Gastroesophageal sphincter (tissue), 4 donors: ENCODE measurements at regions not wholly inside any gene's neighbourhood (a gene's known extent, or its start where the extent isn't known, plus 50 kb on each side); places are given as distances from the start of the nearest gene placed in this dataset.

Experiments
- ATAC-seq: fragments of 150-250 bp; one replicate; pipeline ENCODE4 v1.9.1; 2016; ENCODE audit warnings: mild to moderate bottlenecking, moderate library complexity
- H3K27ac ChIP-seq, 4 donors: fragments of 200-600 bp; sonication (generic) in 3 of 4; 1 replicate in 3 of 4; 2 replicates in 1 of 4; pipeline ENCODE4 v1.5.1; 2016 to 2019
- H3K27me3 ChIP-seq: fragments of 200-600 bp; sonication (generic); one replicate; pipeline ENCODE4 v1.5.1; 2019
- H3K36me3 ChIP-seq, 2 donors: fragments of 200-600 bp; sonication (generic); one replicate each; pipeline ENCODE4 v1.5.1; 2019; ENCODE audit warnings: control low read depth in 1 of 2
- H3K4me1 ChIP-seq, 3 donors: fragments of 200-600 bp; sonication (generic); 1 replicate in 2 of 3; 2 replicates in 1 of 3; pipeline ENCODE4 v1.5.1; 2016 to 2019; ENCODE audit warnings: control low read depth in 2 of 3
- H3K4me3 ChIP-seq, 2 donors: fragments of 200-600 bp; sonication (generic); one replicate each; pipeline ENCODE4 v1.5.1; 2019; ENCODE audit warnings: mild to moderate bottlenecking in 1 of 2, moderate library complexity in 1 of 2
- H3K9me3 ChIP-seq, 3 donors: fragments of 200-600 bp; sonication (generic); one replicate each; pipeline ENCODE4 v1.5.1; 2017 to 2019; ENCODE audit warnings: control low read depth in 2 of 3
- CTCF ChIP-seq, 4 experiments: fragments of 200-600 bp in 2 of 4; fragments of 450-650 bp in 2 of 4; sonication (generic) in 1 of 4; IDR thresholded peaks; one replicate each; pipeline ENCODE4 v1.5.1; 2017 to 2019; ENCODE audit warnings: antibody characterized with exemption in 4 of 4, mild to moderate bottlenecking in 2 of 4, moderate library complexity in 2 of 4
- EP300 ChIP-seq: sonication (generic); formaldehyde crosslinking; IDR thresholded peaks from one replicate; pipeline ENCODE4 v1.6.1; 2017; ENCODE audit warnings: antibody characterized with exemption, mild to moderate bottlenecking
- POLR2A ChIP-seq, 2 donors: fragments of 450-650 bp; IDR thresholded peaks; one replicate each; pipeline ENCODE4 v1.6.1; 2017; ENCODE audit warnings: antibody characterized with exemption in 2 of 2, mild to moderate bottlenecking in 2 of 2, moderate library complexity in 1 of 2
- POLR2AphosphoS5 ChIP-seq: sonication (generic); formaldehyde crosslinking; IDR thresholded peaks from one replicate; pipeline ENCODE4 v1.6.1; 2017; ENCODE audit warnings: antibody characterized with exemption
- WGBS, 2 donors: methylation state at CpG; one replicate each; pipeline ENCODE4 v1.1.5; 2018; ENCODE audit warnings: low coverage in 1 of 2; 5-methylcytosine and 5-hydroxymethylcytosine counted together

GRCh38 chr4:173763389-173763788 lies 233.4 kb upstream of the HAND2 start:
- TF ChIP-seq POLR2AphosphoS5, result no peak
- no peak for TF ChIP-seq POLR2A (IDR thresholded peaks at IDR 0.05)
- TF ChIP-seq CTCF (IDR thresholded peaks at IDR 0.05), result no peak
- TF ChIP-seq EP300, result no peak
- 66 to 82% methylated on average over 2 to 3 of the region's 4 CpGs for WGBS, 2 donors
- H3K4me1 ChIP-seq, result peaks cover 0 to 12% (median 0%) of the 10 kb centered on the region in 3 donors
- ATAC-seq, result no peak
- H3K36me3 ChIP-seq, result no peaks in the 10 kb centered on the region
- no peaks in the 10 kb centered on the region for H3K9me3 ChIP-seq
- H3K4me3 ChIP-seq, result no peak overlapping the region
- H3K27ac ChIP-seq, result no peak overlapping the region
- no peaks in the 10 kb centered on the region for H3K27me3 ChIP-seq

GRCh38 chr4:173761938-173762337 lies 231.9 kb upstream of the HAND2 start:
- H3K4me3 ChIP-seq, result no peak overlapping the region
- no peaks in the 10 kb centered on the region for H3K27me3 ChIP-seq
- TF ChIP-seq CTCF (IDR thresholded peaks at IDR 0.05) (no peak), POLR2AphosphoS5 (no peak), POLR2A (IDR thresholded peaks at IDR 0.05) (no peak), EP300 (no peak)
- ATAC-seq, result no peak
- 50 to 58% methylated on average over 4 to 5 of the region's 5 CpGs for WGBS, 2 donors
- peaks cover 0 to 12% (median 0%) of the 10 kb centered on the region in 3 donors for H3K4me1 ChIP-seq
- no peaks in the 10 kb centered on the region for H3K9me3 ChIP-seq
- no peaks in the 10 kb centered on the region for H3K36me3 ChIP-seq
- H3K27ac ChIP-seq, result no peak overlapping the region

GRCh38 chr4:173761236-173761635 lies 231.2 kb upstream of the HAND2 start:
- peaks cover 0 to 12% (median 0%) of the 10 kb centered on the region in 3 donors for H3K4me1 ChIP-seq
- no peaks in the 10 kb centered on the region for H3K27me3 ChIP-seq
- WGBS, 2 donors, result 73 to 80% methylated on average over 5 of the region's 5 CpGs
- no peaks in the 10 kb centered on the region for H3K36me3 ChIP-seq
- H3K4me3 ChIP-seq, result no peak overlapping the region
- H3K27ac ChIP-seq, result no peak overlapping the region
- H3K9me3 ChIP-seq, result no peaks in the 10 kb centered on the region
- no peak for TF ChIP-seq CTCF (IDR thresholded peaks at IDR 0.05)
- ATAC-seq, result no peak

GRCh38 chr4:173758132-173758531 lies 228.1 kb upstream of the HAND2 start:
- Histone ChIP-seq H3K27me3 (no peaks in the 10 kb centered on the region), H3K9me3 (no peaks in the 10 kb centered on the region), H3K36me3 (no peaks in the 10 kb centered on the region), H3K27ac (no peak overlapping the region), H3K4me3 (no peak overlapping the region), H3K4me1 (peaks cover 0 to 12% (median 0%) of the 10 kb centered on the region in 3 donors)
- ATAC-seq, result no peak
- TF ChIP-seq CTCF (IDR thresholded peaks at IDR 0.05) (no peak), POLR2AphosphoS5 (no peak), EP300 (no peak), POLR2A (IDR thresholded peaks at IDR 0.05) (no peak)
- 17 to 50% methylated on average over 1 of the region's 1 CpG for WGBS, 2 donors

GRCh38 chr4:173753408-173753807 lies 223.4 kb upstream of the HAND2 start:
- Histone ChIP-seq H3K27ac (no peak overlapping the region), H3K4me3 (no peak overlapping the region), H3K27me3 (no peaks in the 10 kb centered on the region), H3K36me3 (no peaks in the 10 kb centered on the region), H3K4me1 (no peaks in the 10 kb centered on the region), H3K9me3 (no peaks in the 10 kb centered on the region)
- 23 to 32% methylated on average over 1 of the region's 1 CpG for WGBS, 2 donors
- no peak for ATAC-seq
- no peak for TF ChIP-seq POLR2A (IDR thresholded peaks at IDR 0.05)
- TF ChIP-seq POLR2AphosphoS5, result no peak
